ENCODE measurements at regions not wholly inside any gene's neighbourhood (a gene's known extent, or its start where the extent isn't known, plus 50 kb on each side); places are given as distances from the start of the nearest gene placed in this dataset.
"Not testable (repeated sequence)": the region's sequence is repeated elsewhere in the genome, so short reads cannot be mapped to it uniquely, and the experiment has no call there.

GRCh38 chrX:45527834-45528233 is 327.2 kb upstream of the DIPK2B start:
- no peak for DNase-seq

- DNase-seq, result no peak
Observed at GRCh38 chrX:45524805-45525204, 324.1 kb upstream of the DIPK2B start.

GRCh38 chrX:45524296-45524695 is 323.6 kb upstream of the DIPK2B start:
- DNase-seq, result no peak

GRCh38 chrX:45518552-45518951 is 317.9 kb upstream of the DIPK2B start:
- DNase-seq, result no peak

- DNase-seq, result no peak
Observed at GRCh38 chrX:45517090-45517973, 316.7 kb upstream of the DIPK2B start.

- peak; percentile 27 for DNase-seq
Observed at GRCh38 chrX:45515262-45516215, 314.9 kb upstream of the DIPK2B start.

GRCh38 chrX:45513042-45513441 is 312.4 kb upstream of the DIPK2B start:
- DNase-seq, result no peak

GRCh38 chrX:45508454-45508853 is 307.8 kb upstream of the DIPK2B start:
- DNase-seq, result no peak

- DNase-seq, result no peak
Observed at GRCh38 chrX:45506149-45506730, 305.6 kb upstream of the DIPK2B start.

GRCh38 chrX:45505214-45505613 is 304.5 kb upstream of the DIPK2B start:
- no peak for DNase-seq

GRCh38 chrX:45503787-45504362 is 303.2 kb upstream of the DIPK2B start:
- not testable (repeated sequence) for DNase-seq

- no peak for DNase-seq
Observed at GRCh38 chrX:45502396-45502795, 301.7 kb upstream of the DIPK2B start.

- DNase-seq, result no peak
Observed at GRCh38 chrX:45497290-45497689, 296.6 kb upstream of the DIPK2B start.

GRCh38 chrX:45485719-45486118 is 285.0 kb upstream of the DIPK2B start:
- no peak for DNase-seq

GRCh38 chrX:45479835-45480422 is 279.3 kb upstream of the DIPK2B start:
- no peak for DNase-seq

GRCh38 chrX:45479196-45479834 is 278.6 kb upstream of the DIPK2B start:
- no peak for DNase-seq

GRCh38 chrX:45472968-45473367 is 272.3 kb upstream of the DIPK2B start:
- DNase-seq, result no peak

GRCh38 chrX:45467537-45467936 is 266.9 kb upstream of the DIPK2B start:
- DNase-seq, result not testable (repeated sequence)

- not testable (repeated sequence) for DNase-seq
Observed at GRCh38 chrX:45455732-45456131, 255.1 kb upstream of the DIPK2B start.

- DNase-seq, result no peak
Observed at GRCh38 chrX:45454290-45454689, 253.6 kb upstream of the DIPK2B start.

- no peak for DNase-seq
Observed at GRCh38 chrX:45449982-45450381, 249.3 kb upstream of the DIPK2B start.

- DNase-seq, result no peak
Observed at GRCh38 chrX:45447995-45448394, 247.3 kb upstream of the DIPK2B start.

Data from activated CD4-positive, alpha-beta T cell treated with anti-CD3 and anti-CD28 coated beads, Interleukin-2, amount 50 U/mL, for 1 hour (primary cell).